HEK293T (cell line): ENCODE measurements at regions not wholly inside any gene's neighbourhood (a gene's known extent, or its start where the extent isn't known, plus 50 kb on each side); places are given as distances from the start of the nearest gene placed in this dataset.

Experiments used
- BHLHE40 ChIP-seq: fragments of 450-650 bp; IDR thresholded peaks from 2 replicates; pipeline ENCODE4 v1.6.1; 2016; ENCODE audit warnings: mild to moderate bottlenecking, moderate library complexity, borderline replicate concordance
- CTBP1 ChIP-seq: fragments of 450-650 bp; IDR thresholded peaks from 2 replicates; pipeline ENCODE4 v1.6.1; 2016; ENCODE audit warnings: borderline replicate concordance
- ELF4 ChIP-seq: fragments of 450-650 bp; IDR thresholded peaks from 2 replicates; pipeline ENCODE4 v1.6.1; 2017; ENCODE audit warnings: antibody characterized with exemption
- FOXA1 ChIP-seq: fragments of 450-650 bp; IDR thresholded peaks from 2 replicates; pipeline ENCODE4 v1.6.1; 2016; ENCODE audit warnings: mild to moderate bottlenecking
- FOXK2 ChIP-seq: fragments of 450-650 bp; IDR thresholded peaks from 2 replicates; pipeline ENCODE4 v1.6.1; 2016; ENCODE audit warnings: mild to moderate bottlenecking
- HDGF ChIP-seq: fragments of 450-650 bp; IDR thresholded peaks from 2 replicates; pipeline ENCODE4 v1.6.1; 2017; ENCODE audit warnings: antibody characterized with exemption, borderline replicate concordance
- L3MBTL2 ChIP-seq: fragments of 450-650 bp; conservative IDR thresholded peaks from 2 replicates; pipeline ENCODE4 v1.6.1; 2016; ENCODE audit warnings: mild to moderate bottlenecking
- LEF1 ChIP-seq: fragments of 450-650 bp; IDR thresholded peaks from 2 replicates; pipeline ENCODE4 v1.6.1; 2017; ENCODE audit warnings: mild to moderate bottlenecking, borderline replicate concordance
- SUZ12 ChIP-seq: fragments of 450-650 bp; IDR thresholded peaks from 2 replicates; pipeline ENCODE4 v1.6.1; 2016; ENCODE audit warnings: mild to moderate bottlenecking
- TARDBP ChIP-seq: fragments of 450-650 bp; IDR thresholded peaks from 2 replicates; pipeline ENCODE4 v1.6.1; 2016
- ZNF384 ChIP-seq: fragments of 450-650 bp; IDR thresholded peaks from 2 replicates; pipeline ENCODE4 v1.6.1; 2016

DNA sequence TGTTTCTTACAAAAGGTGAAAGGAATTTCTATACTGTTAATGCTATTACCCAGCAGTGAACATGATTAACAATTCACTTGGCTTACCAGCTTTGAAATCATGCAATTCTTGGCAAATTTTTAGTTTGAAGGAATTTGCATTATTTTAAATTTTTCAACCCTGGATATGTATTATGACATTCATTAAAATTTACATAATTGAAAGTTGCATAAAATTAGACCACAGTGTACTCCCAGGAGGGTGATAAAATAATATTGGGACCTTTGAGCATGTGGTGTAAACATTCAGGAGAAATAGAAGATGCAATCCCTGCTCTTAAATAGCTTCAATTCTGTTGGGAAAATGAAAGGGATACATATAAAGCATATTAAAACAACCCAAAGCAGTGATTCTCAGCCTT is 412.2 kb upstream of the SGCD start:
- no peak for TF ChIP-seq HDGF
- TF ChIP-seq TARDBP, result no peak
- TF ChIP-seq ZNF384, result no peak
- no peak for TF ChIP-seq FOXK2
- no peak for TF ChIP-seq SUZ12
- TF ChIP-seq BHLHE40, result no peak
- no peak for TF ChIP-seq CTBP1
- no peak for TF ChIP-seq ELF4
- TF ChIP-seq FOXA1, result no peak
- TF ChIP-seq L3MBTL2, result no peak
- no peak for TF ChIP-seq LEF1
